ENCODE measurements at regions not wholly inside any gene's neighbourhood (a gene's known extent, or its start where the extent isn't known, plus 50 kb on each side); places are given as distances from the start of the nearest gene placed in this dataset.

DNA sequence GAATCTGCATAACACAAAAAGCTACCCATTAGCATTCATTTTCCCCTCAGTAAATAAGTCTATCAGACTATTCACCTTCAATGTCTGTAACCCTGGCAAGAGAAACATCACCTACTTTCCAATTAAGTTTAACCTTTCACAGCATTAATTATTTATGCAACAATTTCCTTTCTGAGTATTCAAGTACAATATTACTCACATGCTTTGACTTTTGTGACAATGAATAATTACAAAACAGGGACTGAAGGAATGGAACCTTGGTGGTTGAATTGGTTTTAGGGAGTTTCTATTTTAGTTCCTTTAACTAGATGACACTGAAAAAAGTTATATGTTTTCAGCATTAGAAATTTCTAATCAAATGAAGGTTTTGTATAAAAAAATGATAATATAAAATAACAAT, 932.3 kb upstream of the EPHA5 start:
- no peaks in the 10 kb centered on the region for H3K4me1 ChIP-seq (ENCODE audit: control insufficient read depth in 1 of 2, insufficient read depth in 2 of 2, low read depth in 1 of 2, low read length in 1 of 2)
- peaks cover 3% of the 10 kb centered on the region; the same call in 1 of the 2 replicates for H3K9me2 ChIP-seq
- no peaks in the 10 kb centered on the region for H4K20me1 ChIP-seq (ENCODE audit: insufficient read depth)
- no peaks in the 10 kb centered on the region for H3K36me3 ChIP-seq (replicated peaks in 1 of 2; ENCODE audit: control insufficient read depth in 1 of 2, insufficient read depth in 2 of 2, low read length in 1 of 2)
- no peaks in the 10 kb centered on the region for H3K79me2 ChIP-seq (ENCODE audit: insufficient read depth)
- CTCF ChIA-PET: no interaction called here
- H3K4me3 ChIP-seq (ENCODE audit: low read depth in 2 of 2, low read length in 1 of 2): no peak overlapping the region
- no peaks in the 10 kb centered on the region for H3K27me3 ChIP-seq (ENCODE audit: insufficient read depth)
- H3K9ac ChIP-seq: no peak overlapping the region
- no peak overlapping the region for H3K4me2 ChIP-seq
- H3K9me3 ChIP-seq: no peaks in the 10 kb centered on the region
- POLR2A ChIA-PET: no interaction called here
- TF ChIP-seq, protein P1, sequence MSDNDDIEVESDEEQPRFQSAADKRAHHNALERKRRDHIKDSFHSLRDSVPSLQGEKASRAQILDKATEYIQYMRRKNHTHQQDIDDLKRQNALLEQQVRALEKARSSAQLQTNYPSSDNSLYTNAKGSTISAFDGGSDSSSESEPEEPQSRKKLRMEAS (IDR thresholded peaks at IDR 0.05; ENCODE audit: low read depth): no peak
- TF ChIP-seq FOSL2 (IDR thresholded peaks at IDR 0.05; ENCODE audit: borderline replicate concordance, low read depth) (no peak), EZH2phosphoT487 (IDR thresholded peaks at IDR 0.05; ENCODE audit: borderline replicate concordance, low read depth) (no peak), SMC3 (IDR thresholded peaks at IDR 0.05; ENCODE audit: low read depth, low read length) (no peak), YY1 (IDR thresholded peaks at IDR 0.05; ENCODE audit: low read depth) (no peak), NFIC (IDR thresholded peaks at IDR 0.05; ENCODE audit: borderline replicate concordance) (no peak), CHD2 (IDR thresholded peaks at IDR 0.05; ENCODE audit: low read length, partially characterized antibody) (no peak), FOXM1 (IDR thresholded peaks at IDR 0.05; ENCODE audit: low read depth) (no peak)
- TF ChIP-seq, protein P2, sequence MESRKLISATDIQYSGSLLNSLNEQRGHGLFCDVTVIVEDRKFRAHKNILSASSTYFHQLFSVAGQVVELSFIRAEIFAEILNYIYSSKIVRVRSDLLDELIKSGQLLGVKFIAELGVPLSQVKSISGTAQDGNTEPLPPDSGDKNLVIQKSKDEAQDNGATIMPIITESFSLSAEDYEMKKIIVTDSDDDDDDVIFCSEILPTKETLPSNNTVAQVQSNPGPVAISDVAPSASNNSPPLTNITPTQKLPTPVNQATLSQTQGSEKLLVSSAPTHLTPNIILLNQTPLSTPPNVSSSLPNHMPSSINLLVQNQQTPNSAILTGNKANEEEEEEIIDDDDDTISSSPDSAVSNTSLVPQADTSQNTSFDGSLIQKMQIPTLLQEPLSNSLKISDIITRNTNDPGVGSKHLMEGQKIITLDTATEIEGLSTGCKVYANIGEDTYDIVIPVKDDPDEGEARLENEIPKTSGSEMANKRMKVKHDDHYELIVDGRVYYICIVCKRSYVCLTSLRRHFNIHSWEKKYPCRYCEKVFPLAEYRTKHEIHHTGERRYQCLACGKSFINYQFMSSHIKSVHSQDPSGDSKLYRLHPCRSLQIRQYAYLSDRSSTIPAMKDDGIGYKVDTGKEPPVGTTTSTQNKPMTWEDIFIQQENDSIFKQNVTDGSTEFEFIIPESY (IDR thresholded peaks at IDR 0.05; ENCODE audit: borderline replicate concordance, low read depth): no peak
- no peak overlapping the region for H3K27ac ChIP-seq (ENCODE audit: low read depth in 2 of 2, low read length in 1 of 2)
- H3F3A ChIP-seq (replicated peaks; ENCODE audit: insufficient read depth): no peaks in the 10 kb centered on the region
- H2AFZ ChIP-seq (ENCODE audit: low read depth): no peak overlapping the region
- DNase-seq: no peak

- TF ChIP-seq TEAD4 (IDR thresholded peaks at IDR 0.05; ENCODE audit: borderline replicate concordance, insufficient read depth) (no peak), EZH2phosphoT487 (IDR thresholded peaks at IDR 0.05; ENCODE audit: borderline replicate concordance, low read depth) (no peak), SIN3A (IDR thresholded peaks at IDR 0.05; ENCODE audit: borderline replicate concordance, low read depth, low read length) (no peak), RXRA (IDR thresholded peaks at IDR 0.05; ENCODE audit: borderline replicate concordance, low read depth) (no peak), EP300 (IDR thresholded peaks at IDR 0.05; ENCODE audit: borderline replicate concordance in 1 of 2, low read depth in 1 of 2, low read length in 1 of 2) (no peak), GABPA (IDR thresholded peaks at IDR 0.05; ENCODE audit: low read depth) (no peak), POLR2AphosphoS5 (IDR thresholded peaks at IDR 0.05; ENCODE audit: low read depth, low read length) (no peak), NFIC (IDR thresholded peaks at IDR 0.05; ENCODE audit: borderline replicate concordance) (no peak), PBX3 (IDR thresholded peaks at IDR 0.05) (no peak), ELF1 (IDR thresholded peaks at IDR 0.05) (no peak), TCF12 (IDR thresholded peaks at IDR 0.05) (no peak), TAF1 (IDR thresholded peaks at IDR 0.05; ENCODE audit: borderline replicate concordance, low read depth, low read length) (no peak), MEF2A (IDR thresholded peaks at IDR 0.05; ENCODE audit: borderline replicate concordance, low read depth) (no peak), FOSL2 (IDR thresholded peaks at IDR 0.05; ENCODE audit: borderline replicate concordance, low read depth) (no peak), JUND (IDR thresholded peaks at IDR 0.05) (no peak)
- TF ChIP-seq, protein P1 (IDR thresholded peaks at IDR 0.05; ENCODE audit: low read depth): no peak
- CTCF ChIA-PET: no interaction called here
- POLR2A ChIA-PET: no interaction called here
Observed at GRCh38 chr4:66591968-66592367, 921.7 kb upstream of the EPHA5 start.

More at GRCh38 chr4:66591968-66592367, 921.7 kb upstream of the EPHA5 start:
- Histone ChIP-seq H3K9me2 (no peaks in the 10 kb centered on the region), H3K4me3 (ENCODE audit: low read depth in 2 of 2, low read length in 1 of 2) (no peak overlapping the region), H3K79me2 (ENCODE audit: insufficient read depth) (no peaks in the 10 kb centered on the region), H3K9ac (no peak overlapping the region), H3K27ac (ENCODE audit: low read depth in 2 of 2, low read length in 1 of 2) (no peak overlapping the region), H3K4me1 (ENCODE audit: control insufficient read depth in 1 of 2, insufficient read depth in 2 of 2, low read depth in 1 of 2, low read length in 1 of 2) (no peaks in the 10 kb centered on the region), H3F3A (replicated peaks; ENCODE audit: insufficient read depth) (no peaks in the 10 kb centered on the region), H3K4me2 (no peak overlapping the region), H4K20me1 (ENCODE audit: insufficient read depth) (no peaks in the 10 kb centered on the region), H3K36me3 (replicated peaks in 1 of 2; ENCODE audit: control insufficient read depth in 1 of 2, insufficient read depth in 2 of 2, low read length in 1 of 2) (no peaks in the 10 kb centered on the region), H2AFZ (ENCODE audit: low read depth) (no peak overlapping the region), H3K9me3 (no peaks in the 10 kb centered on the region), H3K27me3 (ENCODE audit: insufficient read depth) (no peaks in the 10 kb centered on the region)
- DNase-seq: no peak

Measured in SK-N-SH (cell line).